NCI-H526 treated with DMSO at 0.1 percent for 48 hours (cell line): ENCODE measurements at regions not wholly inside any gene's neighbourhood (a gene's known extent, or its start where the extent isn't known, plus 50 kb on each side); places are given as distances from the start of the nearest gene placed in this dataset.

Experiments used
- DNase-seq: peaks from one replicate; lab custom pipeline; 2025; lab: John Stamatoyannopoulos, UW

DNA sequence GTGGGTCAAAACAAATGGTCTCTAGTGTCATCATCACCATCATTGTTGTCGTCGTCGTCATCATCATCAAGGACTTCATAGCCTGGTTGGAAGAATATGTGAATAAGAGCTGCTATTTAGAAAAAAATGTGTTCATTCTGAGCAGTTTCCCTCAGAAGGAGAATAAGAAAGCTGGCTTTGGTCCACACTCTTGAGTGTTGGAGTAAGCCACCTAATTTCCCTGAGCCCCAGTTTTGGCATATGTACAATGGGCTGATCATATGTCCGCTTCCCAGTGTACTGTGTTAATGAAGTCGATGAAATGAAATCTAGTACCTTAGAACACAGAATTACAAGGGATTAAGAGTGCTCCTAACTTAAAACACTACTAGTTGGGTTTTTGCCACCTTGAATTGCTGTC, 545.5 kb downstream of the CCDC171 start:
- no peak for DNase-seq

DNA sequence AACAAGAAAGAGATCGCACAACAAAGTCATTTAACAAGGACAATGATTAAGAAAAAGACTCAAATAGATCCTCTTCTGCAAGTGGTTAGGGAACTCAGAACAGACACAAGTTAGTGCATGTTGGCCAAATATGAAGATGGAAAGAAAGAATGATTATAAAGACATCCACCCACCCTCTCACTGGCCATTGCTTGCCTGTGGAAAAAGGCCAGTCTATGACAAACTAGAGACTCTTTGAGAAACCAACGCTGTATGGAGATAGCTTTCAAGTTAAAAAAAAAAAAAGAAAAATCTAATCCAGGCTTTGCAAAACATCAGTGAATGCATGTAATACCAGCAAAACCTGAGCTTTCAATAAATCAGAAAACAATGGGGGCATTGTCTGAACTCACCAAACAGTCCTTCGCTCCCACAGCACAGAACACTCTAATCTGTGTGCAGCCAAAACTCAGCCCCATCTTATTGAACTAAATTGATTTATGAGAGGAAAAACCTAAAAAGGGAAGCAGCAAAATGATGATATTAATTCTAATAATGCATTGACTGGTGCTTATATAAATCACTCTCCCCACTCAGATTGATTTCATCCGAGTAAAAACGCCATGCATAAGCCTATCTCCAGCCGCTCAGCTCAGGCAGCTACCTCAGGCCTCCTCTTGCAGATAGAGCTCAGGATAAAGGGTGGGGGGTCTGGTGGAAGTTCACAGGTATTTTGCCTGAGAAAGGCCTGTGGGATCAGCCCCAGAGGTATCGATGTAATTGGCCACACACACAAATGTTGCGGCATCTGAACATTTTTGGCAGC, 547.1 kb downstream of the CCDC171 start:
- peak; percentile 31 for DNase-seq

DNA sequence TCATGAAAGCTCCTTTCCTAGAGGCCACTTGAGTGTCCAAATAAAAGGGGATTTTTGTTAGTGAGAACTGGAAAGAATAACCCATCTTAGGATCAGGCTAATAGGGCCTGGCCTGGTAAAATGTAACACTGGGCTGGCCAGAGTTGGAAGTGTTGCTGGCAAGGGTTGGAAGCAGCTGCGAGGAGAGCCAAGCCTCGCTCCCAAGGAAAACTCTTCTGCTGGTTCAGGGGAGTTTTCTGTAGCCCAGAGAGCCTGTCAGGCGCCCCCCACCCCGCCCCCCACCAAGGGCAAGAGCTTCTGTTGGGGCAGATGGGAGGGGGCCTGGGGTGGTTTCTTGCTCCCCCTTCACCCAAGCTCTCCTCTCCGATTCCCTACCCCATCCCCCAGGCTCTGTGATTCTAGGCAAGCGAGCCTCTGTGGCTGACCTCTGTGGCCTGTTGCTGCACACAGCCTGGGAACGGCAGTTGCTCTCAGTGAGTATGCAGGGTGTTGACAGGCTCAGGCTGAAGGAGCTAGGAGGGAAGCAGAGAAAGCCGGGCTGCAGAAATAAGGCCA, 547.8 kb downstream of the CCDC171 start:
- no peak for DNase-seq

DNA sequence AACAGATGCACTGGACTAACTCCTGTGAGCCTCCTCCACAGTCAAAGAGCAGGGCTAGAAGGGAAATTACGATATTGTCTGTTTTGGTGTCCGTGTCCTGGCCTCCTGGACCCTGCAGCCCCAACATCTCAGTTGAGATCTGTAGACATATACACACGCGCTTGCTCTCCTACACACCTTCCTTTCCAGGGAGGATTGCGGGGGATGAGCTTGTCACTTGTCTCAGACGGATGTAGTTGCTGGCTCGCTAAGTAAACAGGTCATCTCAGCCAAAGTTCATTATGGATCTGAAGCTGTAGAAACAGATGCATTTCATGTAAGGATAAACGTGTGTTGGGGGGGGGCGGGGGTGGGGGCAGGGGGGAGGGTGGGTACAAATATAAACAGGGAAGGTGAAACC, 549.3 kb downstream of the CCDC171 start:
- no peak for DNase-seq

DNA sequence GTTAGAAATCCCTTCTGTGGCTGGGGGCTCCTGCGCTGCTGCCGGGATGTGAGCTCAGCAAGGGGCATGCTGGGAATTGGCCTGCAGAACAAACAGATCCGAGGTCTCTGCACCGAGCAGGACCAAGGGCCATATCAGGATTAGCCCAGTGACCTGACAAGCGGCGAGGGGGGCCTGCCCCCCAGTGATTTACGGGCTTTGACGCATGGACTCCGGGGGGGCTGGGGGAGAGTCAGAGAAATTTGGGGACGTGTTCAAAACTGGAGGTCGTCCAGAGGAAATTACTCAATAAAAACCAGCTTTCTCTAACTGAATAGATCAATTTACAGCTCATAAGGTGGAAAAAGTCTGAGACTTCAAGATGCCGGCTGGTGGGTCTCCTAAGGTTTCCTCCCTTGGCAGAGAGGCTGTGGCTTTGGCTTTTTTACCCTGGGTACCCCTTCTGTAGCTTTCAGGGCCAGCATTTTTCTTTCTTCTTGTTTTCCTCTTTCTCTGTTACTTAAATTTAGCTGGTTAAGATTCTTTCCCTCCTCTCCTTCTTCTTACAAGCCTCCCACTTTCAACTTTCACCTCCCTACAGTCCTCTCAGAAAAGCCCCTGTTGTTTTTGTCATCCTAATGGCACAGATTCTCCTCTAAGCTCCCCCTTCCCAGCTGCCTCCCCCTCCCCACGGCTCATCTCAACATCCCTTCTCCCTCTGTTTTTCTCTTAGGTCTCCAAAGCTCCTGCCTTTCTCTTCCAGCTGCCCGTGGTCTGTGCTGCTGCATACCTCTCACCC, 551.0 kb downstream of the CCDC171 start:
- no peak for DNase-seq

DNA sequence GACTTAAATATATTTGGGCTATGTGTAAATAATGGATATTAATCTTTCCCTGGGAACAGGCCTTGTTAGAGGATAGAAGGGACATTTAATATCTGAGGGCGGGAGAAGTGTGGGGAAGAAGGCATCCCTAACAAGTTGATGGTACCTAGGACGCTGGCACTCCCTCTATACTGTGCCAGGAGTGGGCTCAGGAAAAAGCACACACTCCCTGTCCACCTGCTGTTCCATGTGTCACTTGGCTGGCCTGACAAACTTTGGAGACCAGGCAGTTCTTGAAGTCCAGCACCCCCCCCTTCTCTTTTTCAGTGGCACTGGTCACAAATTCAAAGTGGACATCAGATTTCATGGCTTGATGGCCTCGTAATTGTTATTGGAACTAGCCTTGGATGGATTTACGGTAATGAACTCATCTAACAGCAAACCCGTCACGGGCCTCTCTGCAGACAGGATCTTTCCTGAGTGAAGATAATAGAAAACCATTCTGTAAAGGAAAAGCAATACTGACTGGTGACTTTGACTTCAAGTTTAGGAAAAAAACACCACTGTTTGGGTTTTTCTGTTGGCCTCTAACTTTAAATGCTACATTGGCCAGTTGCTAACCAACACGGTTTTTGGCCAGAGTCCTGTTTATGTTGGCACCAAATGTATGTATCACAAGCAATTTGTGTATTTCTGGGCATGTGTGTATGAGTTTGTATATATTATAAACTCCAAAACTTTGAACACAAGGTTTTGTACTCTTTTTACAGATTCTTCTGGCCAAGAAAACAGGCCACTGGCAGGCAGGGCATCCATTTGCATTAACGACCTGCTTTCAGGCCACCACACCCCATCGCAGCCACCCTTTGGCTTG, 552.6 kb downstream of the CCDC171 start:
- DNase-seq: no peak

DNA sequence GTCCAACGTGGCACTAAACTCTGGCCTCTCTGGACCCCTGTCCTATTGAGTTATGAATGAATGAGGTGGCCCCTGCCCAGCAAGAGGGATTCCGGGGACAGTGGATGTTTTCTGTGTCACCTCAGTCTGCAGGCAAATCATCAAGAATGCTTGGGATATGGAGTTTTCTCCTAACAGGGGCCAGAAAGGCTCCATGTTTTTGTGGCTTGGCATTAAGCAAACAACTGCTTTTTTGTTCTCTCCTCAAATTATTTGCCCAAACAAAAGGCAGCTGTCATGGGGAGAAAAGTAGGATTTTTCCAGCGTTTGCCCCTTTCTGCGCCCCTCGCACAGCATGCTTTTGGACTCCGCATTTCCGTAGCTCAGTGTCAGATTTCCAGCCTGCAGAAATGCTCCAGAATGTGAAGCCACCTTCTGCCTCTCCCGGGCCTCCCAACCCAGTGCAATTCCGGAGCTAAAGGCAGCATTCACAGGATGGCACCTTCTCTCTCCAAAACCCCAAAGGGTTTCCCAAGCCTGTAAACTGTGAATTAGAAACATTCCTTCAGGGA, 553.3 kb downstream of the CCDC171 start:
- no peak for DNase-seq

DNA sequence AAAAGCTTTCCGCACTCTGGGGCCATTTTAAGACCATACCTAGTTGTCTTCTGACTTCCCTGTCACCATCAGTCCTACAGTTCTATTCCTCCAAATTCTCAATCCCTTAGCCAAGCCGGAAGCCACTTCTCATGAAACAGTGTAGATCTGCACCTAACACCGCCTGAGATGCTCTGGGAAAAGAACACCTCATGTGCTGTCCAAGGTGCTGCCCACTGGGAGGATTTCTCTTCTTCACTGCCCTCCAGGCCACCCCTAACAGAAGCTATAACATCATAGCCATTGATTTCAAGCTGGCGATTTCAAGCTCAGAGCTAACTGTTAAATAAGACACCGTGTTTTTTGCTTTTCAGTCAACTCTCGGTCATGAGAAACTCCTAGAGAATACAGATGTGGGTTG, 559.3 kb downstream of the CCDC171 start:
- no peak for DNase-seq

DNA sequence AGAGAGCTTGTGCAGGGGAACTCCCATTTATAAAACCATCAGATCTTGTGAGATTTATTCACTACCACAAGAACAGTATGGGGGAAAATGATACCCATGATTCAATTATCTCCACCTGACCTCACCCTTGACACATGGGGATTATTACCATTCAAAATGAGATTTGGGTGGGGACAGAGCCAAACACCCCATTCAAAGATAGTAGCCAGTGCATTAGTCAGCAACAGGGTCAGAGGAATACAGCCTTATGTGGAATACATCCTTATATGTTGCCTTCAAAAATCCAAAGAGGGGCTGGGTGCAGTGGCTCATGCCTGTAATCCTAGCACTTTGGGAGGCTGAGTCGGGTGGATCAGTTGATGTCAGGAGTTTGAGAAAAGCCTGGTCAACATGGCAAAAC, 563.2 kb downstream of the CCDC171 start:
- DNase-seq: no peak

DNA sequence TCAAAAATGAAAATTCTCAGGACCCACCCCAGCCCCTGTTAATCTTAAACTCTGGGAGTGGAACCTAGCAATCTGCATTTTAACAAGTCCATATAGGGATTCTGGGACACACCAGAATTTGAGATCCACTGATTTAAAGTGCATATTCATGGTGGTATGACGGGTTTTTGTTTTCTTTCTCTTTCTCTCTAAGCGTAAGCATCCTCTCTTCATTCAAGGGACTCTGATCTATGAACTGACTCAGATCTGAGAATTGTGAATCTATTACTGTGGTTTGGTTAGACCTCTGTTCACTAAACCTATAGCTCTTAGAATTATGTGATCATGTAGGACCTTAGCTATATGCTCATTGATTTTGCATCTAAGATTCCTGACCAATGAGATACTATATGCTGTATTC, 565.2 kb downstream of the CCDC171 start:
- DNase-seq: no peak

DNA sequence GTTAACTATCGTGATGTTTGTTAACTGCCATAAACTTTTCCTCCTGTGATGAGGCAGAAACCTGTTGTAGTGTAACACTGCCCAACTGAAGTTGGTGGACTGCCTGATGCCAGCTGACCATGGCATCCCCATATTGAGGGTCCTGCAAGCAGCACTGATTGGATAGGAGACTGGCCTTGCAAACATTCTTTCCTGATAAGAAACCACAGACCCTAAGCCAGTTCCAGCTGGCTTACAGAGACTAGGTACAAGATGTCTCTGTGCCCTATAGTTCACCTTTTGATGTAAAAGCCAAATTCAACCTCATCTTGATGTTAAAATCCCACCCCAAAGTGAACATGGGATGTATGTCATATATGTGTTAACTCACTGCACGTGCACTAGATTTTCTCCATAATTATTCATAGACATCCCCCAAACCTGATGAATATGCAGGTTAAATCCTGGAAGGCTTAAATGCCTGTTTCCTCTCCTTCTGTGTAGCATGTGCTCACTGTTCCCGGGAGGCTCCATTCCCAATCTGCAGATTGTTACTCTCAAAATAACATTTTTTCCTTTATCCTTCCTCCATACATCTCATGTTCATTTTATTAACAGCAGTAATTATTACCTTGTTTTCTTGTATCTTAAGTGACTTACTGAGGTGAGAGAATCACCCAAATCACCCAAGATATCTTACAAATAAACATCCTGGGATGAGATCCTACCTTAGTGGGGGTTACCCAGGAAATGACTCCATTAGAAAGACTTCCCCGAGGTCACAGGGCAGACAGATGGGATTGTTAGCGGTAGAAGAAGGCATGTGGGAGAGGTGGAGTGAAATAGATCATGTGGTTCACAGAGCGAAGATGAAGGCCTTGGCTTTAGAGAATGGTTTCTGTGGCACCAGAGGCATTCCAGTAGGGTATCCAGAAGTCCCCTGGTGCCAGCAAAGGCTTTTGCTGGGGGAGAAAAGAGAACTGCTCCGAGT, 566.7 kb downstream of the CCDC171 start:
- DNase-seq: no peak

DNA sequence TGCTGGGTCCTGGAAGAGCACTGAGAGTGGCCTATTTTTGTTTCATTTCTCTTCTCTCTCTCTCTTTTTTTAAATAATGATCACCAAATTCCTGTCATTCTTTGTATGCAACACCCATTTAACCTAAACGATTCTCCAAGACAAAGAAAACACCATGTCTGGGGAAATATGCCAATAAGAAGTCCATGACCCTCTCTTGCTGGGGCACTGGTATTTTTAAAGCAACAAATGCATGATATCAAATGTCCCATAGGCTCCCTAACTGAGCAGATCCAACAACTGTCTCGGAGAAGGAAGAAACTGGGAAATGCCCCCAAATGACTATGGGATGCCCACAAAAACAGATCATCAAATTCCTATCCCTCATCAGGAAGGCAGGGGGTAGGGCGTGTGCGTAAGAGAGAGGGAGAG, 567.4 kb downstream of the CCDC171 start:
- no peak for DNase-seq

DNA sequence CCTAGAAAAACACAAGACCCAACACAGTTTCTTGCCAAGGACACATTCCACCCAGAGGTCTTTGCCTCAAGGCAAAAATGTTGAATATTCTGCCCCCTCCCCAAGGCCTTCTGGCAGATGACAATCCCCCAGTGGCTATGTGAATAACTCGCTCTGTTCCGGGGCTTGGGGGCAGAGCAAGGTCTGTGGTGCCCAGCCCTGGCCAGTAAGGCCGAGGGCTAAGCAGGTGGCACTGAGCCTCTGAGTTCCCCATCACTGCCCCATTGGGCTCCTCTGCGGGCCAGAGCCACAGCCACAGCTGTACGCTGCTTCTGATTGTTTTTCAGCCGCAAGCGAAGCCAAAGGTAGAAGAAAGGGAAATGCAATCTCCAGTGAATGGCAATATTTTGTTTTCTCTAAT, 567.9 kb downstream of the CCDC171 start:
- no peak for DNase-seq

DNA sequence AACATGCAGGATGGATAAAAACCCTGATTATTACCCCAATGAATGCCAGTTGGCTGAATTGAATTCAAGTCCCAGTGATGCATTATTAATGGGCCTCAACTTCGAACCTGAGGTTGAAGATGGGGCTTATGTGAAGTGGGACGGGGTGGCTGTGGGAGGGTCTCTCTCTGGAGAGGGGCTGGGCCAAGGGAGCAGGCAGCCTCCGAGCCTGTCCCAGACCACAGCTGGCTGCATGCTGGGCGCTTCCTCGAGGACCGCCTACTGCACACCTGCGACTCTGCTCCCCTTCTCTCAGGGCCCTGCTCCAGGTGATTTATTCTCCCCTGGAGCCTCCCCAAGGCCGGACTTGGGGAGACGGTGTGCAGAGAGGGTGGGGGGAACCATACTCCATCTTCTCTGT, 568.3 kb downstream of the CCDC171 start:
- no peak for DNase-seq

DNA sequence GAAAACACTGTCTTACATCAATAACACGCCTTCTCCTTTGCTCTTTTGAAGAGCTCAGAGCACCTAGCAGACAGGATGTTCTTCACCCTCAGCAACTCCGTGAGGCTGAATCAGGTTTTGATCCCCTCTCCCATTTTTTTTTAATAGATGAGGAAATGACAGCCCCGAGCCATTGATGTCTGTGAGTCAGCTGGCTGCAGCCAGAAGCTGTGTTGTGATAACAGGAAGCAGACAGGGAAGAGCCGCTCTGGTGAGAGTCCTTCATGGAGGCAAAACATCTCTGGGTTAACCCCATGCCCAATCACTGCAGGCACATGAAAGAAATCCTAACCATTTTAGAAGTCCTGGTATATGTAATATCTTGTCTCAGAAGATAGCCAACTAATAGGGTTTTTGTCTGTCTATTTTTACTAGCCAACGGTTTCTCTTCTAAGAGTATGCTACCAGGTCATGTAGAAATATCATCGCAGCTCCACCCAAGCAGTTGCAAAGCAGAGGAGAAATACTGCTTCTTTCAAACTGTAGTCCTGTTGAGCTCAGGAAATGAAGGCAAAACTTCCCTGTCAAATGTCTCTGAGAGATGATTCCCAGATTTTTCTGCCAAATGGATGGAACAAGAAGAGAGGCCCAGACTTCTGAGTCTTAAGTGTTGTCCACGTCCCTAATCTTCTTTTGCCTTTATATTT, 568.9 kb downstream of the CCDC171 start:
- no peak for DNase-seq

DNA sequence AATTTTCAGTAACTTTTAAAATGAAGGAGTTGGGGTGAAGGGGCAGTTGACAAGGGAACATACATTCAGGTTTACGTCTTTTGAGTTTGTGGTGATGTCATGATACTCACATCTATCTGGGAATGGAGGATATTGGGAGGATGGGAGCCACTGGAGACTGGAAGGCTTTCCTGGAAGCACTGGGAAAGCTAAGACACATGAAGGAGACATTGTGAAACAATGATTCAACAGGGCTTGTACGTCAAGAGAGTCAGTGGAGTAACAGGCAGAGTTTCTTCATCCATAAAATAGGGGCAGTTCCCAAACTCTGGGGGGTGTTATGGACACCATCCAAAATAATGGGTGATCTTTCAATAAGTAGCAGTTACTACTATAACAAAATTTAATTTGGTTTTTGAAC, 572.8 kb downstream of the CCDC171 start:
- DNase-seq: no peak

DNA sequence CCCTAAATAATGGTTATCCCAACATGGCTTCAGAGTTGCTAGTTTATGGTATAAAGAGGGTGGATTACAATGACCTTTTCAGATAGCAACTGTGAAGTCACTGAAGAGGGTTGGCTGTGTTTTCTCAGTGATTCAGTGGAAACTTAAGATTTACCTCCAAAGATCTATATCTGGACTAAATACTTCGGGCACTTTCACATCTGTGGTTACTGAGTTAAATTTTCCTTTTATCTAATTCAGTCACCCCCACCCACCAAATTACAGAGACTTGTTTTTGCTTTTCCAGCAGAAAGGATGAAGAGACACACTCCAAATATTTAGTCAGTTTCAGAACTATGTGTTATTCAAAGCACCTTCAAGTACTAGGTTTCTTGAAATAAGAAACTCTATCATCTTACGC, 573.2 kb downstream of the CCDC171 start:
- no peak for DNase-seq

DNA sequence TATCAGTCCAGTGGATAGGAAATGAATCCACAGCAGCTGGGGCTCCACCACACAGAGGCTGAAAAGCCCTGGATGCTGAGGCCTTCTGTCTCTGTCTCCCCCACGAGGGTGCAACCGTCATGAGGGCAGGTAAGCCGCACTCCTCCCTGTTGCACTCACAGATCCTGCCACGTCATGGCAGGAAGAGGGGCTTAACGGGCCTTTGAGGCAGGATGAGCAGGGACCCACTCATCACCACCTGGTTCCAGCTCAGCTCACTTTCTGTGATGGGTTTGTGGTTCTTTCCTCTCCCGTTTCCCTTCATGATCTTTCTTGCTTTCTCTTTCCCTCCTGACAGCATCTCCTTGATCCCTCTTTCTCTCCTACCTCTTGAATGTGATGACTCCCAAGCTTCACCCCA, 575.2 kb downstream of the CCDC171 start:
- DNase-seq: no peak

DNA sequence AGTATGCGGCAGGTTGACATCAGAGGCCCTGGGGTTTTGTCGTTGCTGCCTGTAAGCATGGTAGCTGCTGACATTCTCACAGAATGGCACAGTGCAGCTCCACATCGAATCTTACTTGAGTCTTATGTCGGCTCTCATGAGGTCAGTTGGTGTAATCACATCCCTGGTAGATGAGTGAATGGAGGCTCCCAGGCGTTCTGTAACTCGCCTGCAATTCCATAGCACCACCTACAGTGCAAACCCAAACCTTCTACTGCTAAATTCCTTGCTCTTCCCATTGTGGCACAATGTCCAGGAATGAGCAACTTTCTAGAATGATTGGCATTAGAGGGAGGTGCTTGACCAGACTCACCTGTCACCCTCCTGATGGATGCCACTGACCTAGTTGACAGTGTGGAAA, 578.4 kb downstream of the CCDC171 start:
- DNase-seq: no peak

DNA sequence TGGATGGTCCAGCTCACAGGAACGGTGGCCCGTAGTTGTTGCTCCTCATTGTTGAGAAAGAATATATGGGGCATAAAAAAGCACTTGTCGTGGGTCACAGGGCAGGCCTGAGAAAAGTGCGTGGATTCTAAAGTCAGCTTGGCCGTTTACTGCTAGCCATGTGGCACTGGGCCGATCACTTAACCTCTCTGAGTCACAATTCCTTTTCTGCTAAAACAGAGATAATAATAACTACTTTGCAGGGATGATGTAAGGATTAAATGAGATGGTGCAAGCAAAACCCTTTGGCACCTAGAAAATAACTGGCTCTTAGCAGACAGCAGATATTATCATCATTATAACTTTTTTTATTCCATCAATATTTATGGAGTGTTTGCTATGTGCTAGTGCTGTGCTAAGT, 579.7 kb downstream of the CCDC171 start:
- no peak for DNase-seq
